GM11168 (cell line): ENCODE measurements at regions not wholly inside any gene's neighbourhood (a gene's known extent, or its start where the extent isn't known, plus 50 kb on each side); places are given as distances from the start of the nearest gene placed in this dataset.
"Not testable (repeated sequence)": the region's sequence is repeated elsewhere in the genome, so short reads cannot be mapped to it uniquely, and the experiment has no call there.

Experiments used
- in situ Hi-C: fragments of 300-500 bp; cut with MboI; formaldehyde crosslinking; loops from one replicate; pipeline ENCODE4 v1.12.0; 2022; ENCODE audit warnings: low sequenced_read_pairs; ENCODE audit not compliant: unreplicated experiment

- in situ Hi-C loops, result no loop called here
These were observed 251.6 kb downstream of the QDPR start for GRCh38 chr4:17260166-17260907.

GRCh38 chr4:17258106-17258505 lies 253.8 kb downstream of the QDPR start:
- in situ Hi-C loops, result no loop called here

GRCh38 chr4:17252131-17252530 lies 259.8 kb downstream of the QDPR start:
- in situ Hi-C loops, result no loop called here

- in situ Hi-C loops, result no loop called here
These were observed 260.8 kb downstream of the QDPR start for GRCh38 chr4:17251101-17251500.

- in situ Hi-C loops, result no loop called here
These were observed 261.3 kb downstream of the QDPR start for GRCh38 chr4:17250591-17250990.

GRCh38 chr4:17246656-17247055 lies 265.2 kb downstream of the QDPR start:
- in situ Hi-C loops, result no loop called here

- in situ Hi-C loops, result no loop called here
These were observed 270.1 kb downstream of the QDPR start for GRCh38 chr4:17241835-17242234.

GRCh38 chr4:17238633-17239032 lies 273.3 kb downstream of the QDPR start:
- in situ Hi-C loops, result no loop called here

GRCh38 chr4:17236686-17237085 lies 275.2 kb downstream of the QDPR start:
- in situ Hi-C loops, result no loop called here

- in situ Hi-C loops, result no loop called here
These were observed 277.2 kb downstream of the QDPR start for GRCh38 chr4:17234678-17235077.

- in situ Hi-C loops, result no loop called here
These were observed 279.2 kb downstream of the QDPR start for GRCh38 chr4:17232566-17233253.

- in situ Hi-C loops, result not testable (repeated sequence)
These were observed 279.9 kb downstream of the QDPR start for GRCh38 chr4:17231880-17232475.

- in situ Hi-C loops, result no loop called here
These were observed 281.2 kb downstream of the QDPR start for GRCh38 chr4:17230727-17231126.

- in situ Hi-C loops, result no loop called here
These were observed 291.1 kb downstream of the QDPR start for GRCh38 chr4:17220816-17221215.

GRCh38 chr4:17218786-17219185 lies 293.1 kb downstream of the QDPR start:
- in situ Hi-C loops, result no loop called here

GRCh38 chr4:17206829-17207801 lies 304.8 kb downstream of the QDPR start:
- in situ Hi-C loops, result no loop called here

- in situ Hi-C loops, result no loop called here
These were observed 306.5 kb upstream of the LDB2 start for GRCh38 chr4:17204908-17205307.

- in situ Hi-C loops, result no loop called here
These were observed 305.4 kb upstream of the LDB2 start for GRCh38 chr4:17203797-17204196.

GRCh38 chr4:17197070-17197469 lies 298.6 kb upstream of the LDB2 start:
- in situ Hi-C loops, result no loop called here
